WTC11 (cell line): ENCODE measurements at regions not wholly inside any gene's neighbourhood (a gene's known extent, or its start where the extent isn't known, plus 50 kb on each side); places are given as distances from the start of the nearest gene placed in this dataset.

Source experiments
- ELF4 ChIP-seq: sonication (generic); formaldehyde crosslinking; IDR thresholded peaks from 2 replicates; pipeline ENCODE4 v1.8.1; 2022; ENCODE audit warnings: low read depth, mild to moderate bottlenecking, moderate library complexity, missing genetic modification reagents
- FOXJ3 ChIP-seq: sonication (generic); formaldehyde crosslinking; IDR thresholded peaks from 2 replicates; pipeline ENCODE4 v1.9.0; 2021; ENCODE audit warnings: missing genetic modification reagents, mild to moderate bottlenecking, borderline replicate concordance
- TCF7 ChIP-seq: sonication (generic); formaldehyde crosslinking; IDR thresholded peaks from 2 replicates; pipeline ENCODE4 v1.8.0; 2022; ENCODE audit warnings: mild to moderate bottlenecking, low read depth, missing genetic modification reagents, moderate library complexity
- ZNF416 ChIP-seq: fragments of 250-450 bp; sonication (Bioruptor Pico); IDR thresholded peaks from 2 replicates; pipeline ENCODE4 v1.9.0; 2021; ENCODE audit warnings: mild to moderate bottlenecking, inconsistent platforms
- TF ChIP-seq, protein P1 (sequence below): sonication (generic); formaldehyde crosslinking; IDR thresholded peaks from 2 replicates; pipeline ENCODE4 v1.8.0; 2022; ENCODE audit warnings: mild to moderate bottlenecking, missing genetic modification reagents
- TF ChIP-seq, protein P2 (sequence below): fragments of 200-600 bp; IDR thresholded peaks from 2 replicates; pipeline ENCODE4 v1.8.0; 2022; ENCODE audit warnings: antibody characterized with exemption

DNA sequence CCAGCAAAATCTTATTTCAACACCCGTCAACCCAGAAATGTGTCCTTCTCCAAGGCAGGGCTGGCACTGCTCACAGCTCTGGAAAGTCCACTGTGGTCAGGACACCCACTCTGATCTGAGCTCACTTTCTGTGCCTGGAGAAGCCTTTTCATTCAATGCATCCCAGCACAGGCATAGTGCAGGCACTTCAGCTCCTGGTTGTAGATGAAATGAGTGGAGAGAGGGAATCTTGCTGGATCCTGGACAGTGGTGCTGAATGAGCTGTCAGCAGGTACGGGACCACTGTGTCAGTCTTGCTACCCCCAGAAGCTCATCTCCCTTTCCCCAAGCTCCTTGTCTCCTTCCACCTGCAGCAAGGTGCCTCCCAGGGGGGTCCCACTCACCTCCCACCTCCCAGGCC, 86.1 kb upstream of the SALL1 start:
- TF ChIP-seq ZNF416 (CRISPR knock-in tag): no peak
- no peak for TF ChIP-seq ELF4
- TF ChIP-seq, protein P1, sequence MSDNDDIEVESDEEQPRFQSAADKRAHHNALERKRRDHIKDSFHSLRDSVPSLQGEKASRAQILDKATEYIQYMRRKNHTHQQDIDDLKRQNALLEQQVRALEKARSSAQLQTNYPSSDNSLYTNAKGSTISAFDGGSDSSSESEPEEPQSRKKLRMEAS (CRISPR knock-in tag): no peak
- TF ChIP-seq, protein P2, sequence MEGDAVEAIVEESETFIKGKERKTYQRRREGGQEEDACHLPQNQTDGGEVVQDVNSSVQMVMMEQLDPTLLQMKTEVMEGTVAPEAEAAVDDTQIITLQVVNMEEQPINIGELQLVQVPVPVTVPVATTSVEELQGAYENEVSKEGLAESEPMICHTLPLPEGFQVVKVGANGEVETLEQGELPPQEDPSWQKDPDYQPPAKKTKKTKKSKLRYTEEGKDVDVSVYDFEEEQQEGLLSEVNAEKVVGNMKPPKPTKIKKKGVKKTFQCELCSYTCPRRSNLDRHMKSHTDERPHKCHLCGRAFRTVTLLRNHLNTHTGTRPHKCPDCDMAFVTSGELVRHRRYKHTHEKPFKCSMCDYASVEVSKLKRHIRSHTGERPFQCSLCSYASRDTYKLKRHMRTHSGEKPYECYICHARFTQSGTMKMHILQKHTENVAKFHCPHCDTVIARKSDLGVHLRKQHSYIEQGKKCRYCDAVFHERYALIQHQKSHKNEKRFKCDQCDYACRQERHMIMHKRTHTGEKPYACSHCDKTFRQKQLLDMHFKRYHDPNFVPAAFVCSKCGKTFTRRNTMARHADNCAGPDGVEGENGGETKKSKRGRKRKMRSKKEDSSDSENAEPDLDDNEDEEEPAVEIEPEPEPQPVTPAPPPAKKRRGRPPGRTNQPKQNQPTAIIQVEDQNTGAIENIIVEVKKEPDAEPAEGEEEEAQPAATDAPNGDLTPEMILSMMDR: no peak
- no peak for TF ChIP-seq TCF7 (CRISPR knock-in tag)
- TF ChIP-seq FOXJ3 (CRISPR knock-in tag): no peak
